Esophagus muscularis mucosa (tissue), 3 donors: ENCODE measurements at regions not wholly inside any gene's neighbourhood (a gene's known extent, or its start where the extent isn't known, plus 50 kb on each side); places are given as distances from the start of the nearest gene placed in this dataset.
"Not testable (repeated sequence)": the region's sequence is repeated elsewhere in the genome, so short reads cannot be mapped to it uniquely, and the experiment has no call there.

Source experiments
- CTCF ChIP-seq, 3 experiments: fragments of 200-600 bp in 2 of 3; fragments of 450-650 bp in 1 of 3; sonication (generic) in 2 of 3; IDR thresholded peaks; one replicate each; pipeline ENCODE4 v1.5.1; 2017 to 2019; ENCODE audit warnings: antibody characterized with exemption in 3 of 3, mild to moderate bottlenecking in 2 of 3, moderate library complexity in 1 of 3
- POLR2A ChIP-seq: fragments of 450-650 bp; IDR thresholded peaks from one replicate; pipeline ENCODE4 v1.6.1; 2017; ENCODE audit warnings: antibody characterized with exemption, moderate library complexity, mild to moderate bottlenecking, low read depth
- POLR2AphosphoS5 ChIP-seq, 2 donors: sonication (generic); formaldehyde crosslinking; IDR thresholded peaks; one replicate each; pipeline ENCODE4 v1.6.1; 2017; ENCODE audit warnings: antibody characterized with exemption in 2 of 2

GRCh38 chr5:85002026-85002425, 617.3 kb upstream of the EDIL3 start:
- TF ChIP-seq CTCF (IDR thresholded peaks at IDR 0.05); POLR2AphosphoS5 (IDR thresholded peaks at IDR 0.05); POLR2A: not testable (repeated sequence)
